Activated CD4-positive, alpha-beta T cell treated with anti-CD3 and anti-CD28 coated beads, Interleukin-2, amount 50 U/mL, for 24 hours (primary cell): ENCODE measurements at regions not wholly inside any gene's neighbourhood (a gene's known extent, or its start where the extent isn't known, plus 50 kb on each side); places are given as distances from the start of the nearest gene placed in this dataset.
"Not testable (repeated sequence)": the region's sequence is repeated elsewhere in the genome, so short reads cannot be mapped to it uniquely, and the experiment has no call there.

Experiments
- DNase-seq, 2 donors: peaks; one replicate each; pipeline ENCODE4 v3.0.0-alpha.2; 2020; ENCODE audit warnings: low read depth in 1 of 2, low spot score in 1 of 2

GRCh38 chr5:15344954-15345353 lies 155.0 kb upstream of the FBXL7 start:
- DNase-seq = no peak

- DNase-seq = no peak
Observed at GRCh38 chr5:15338546-15338945, 161.4 kb upstream of the FBXL7 start.

GRCh38 chr5:15334551-15335266 lies 165.3 kb upstream of the FBXL7 start:
- no peak for DNase-seq

GRCh38 chr5:15333091-15333490 lies 166.9 kb upstream of the FBXL7 start:
- no peak for DNase-seq

GRCh38 chr5:15326932-15327331 lies 173.0 kb upstream of the FBXL7 start:
- no peak for DNase-seq

- no peak for DNase-seq
Observed at GRCh38 chr5:15326471-15326870, 173.5 kb upstream of the FBXL7 start.

- DNase-seq = no peak
Observed at GRCh38 chr5:15322421-15322820, 177.6 kb upstream of the FBXL7 start.

- DNase-seq = no peak
Observed at GRCh38 chr5:15321776-15322175, 178.2 kb upstream of the FBXL7 start.

- no peak for DNase-seq
Observed at GRCh38 chr5:15320871-15321270, 179.1 kb upstream of the FBXL7 start.

GRCh38 chr5:15304914-15305834 lies 194.8 kb upstream of the FBXL7 start:
- DNase-seq = no peak

- DNase-seq = no peak
Observed at GRCh38 chr5:15304066-15304731, 195.8 kb upstream of the FBXL7 start.

GRCh38 chr5:15300141-15300540 lies 199.8 kb upstream of the FBXL7 start:
- no peak for DNase-seq

- no peak for DNase-seq
Observed at GRCh38 chr5:15290953-15291352, 209.0 kb upstream of the FBXL7 start.

- no peak for DNase-seq
Observed at GRCh38 chr5:15286650-15287049, 213.3 kb upstream of the FBXL7 start.

- DNase-seq = no peak
Observed at GRCh38 chr5:15285901-15286583, 213.9 kb upstream of the FBXL7 start.

- no peak for DNase-seq
Observed at GRCh38 chr5:15284706-15285105, 215.3 kb upstream of the FBXL7 start.

GRCh38 chr5:15283076-15283475 lies 216.9 kb upstream of the FBXL7 start:
- no peak for DNase-seq

- no peak for DNase-seq
Observed at GRCh38 chr5:15282611-15283010, 217.4 kb upstream of the FBXL7 start.

- DNase-seq = not testable (repeated sequence)
Observed at GRCh38 chr5:15271596-15271995, 228.4 kb upstream of the FBXL7 start.

- no peak for DNase-seq
Observed at GRCh38 chr5:15267966-15268365, 232.0 kb upstream of the FBXL7 start.

- DNase-seq = no peak
Observed at GRCh38 chr5:15266841-15267240, 233.1 kb upstream of the FBXL7 start.
